ENCODE measurements at regions not wholly inside any gene's neighbourhood (a gene's known extent, or its start where the extent isn't known, plus 50 kb on each side); places are given as distances from the start of the nearest gene placed in this dataset.
"Not testable (repeated sequence)": the region's sequence is repeated elsewhere in the genome, so short reads cannot be mapped to it uniquely, and the experiment has no call there.

- no peak for TF ChIP-seq EZH2 (IDR thresholded peaks at IDR 0.05; ENCODE audit: low read length)
- TF ChIP-seq, protein P1, sequence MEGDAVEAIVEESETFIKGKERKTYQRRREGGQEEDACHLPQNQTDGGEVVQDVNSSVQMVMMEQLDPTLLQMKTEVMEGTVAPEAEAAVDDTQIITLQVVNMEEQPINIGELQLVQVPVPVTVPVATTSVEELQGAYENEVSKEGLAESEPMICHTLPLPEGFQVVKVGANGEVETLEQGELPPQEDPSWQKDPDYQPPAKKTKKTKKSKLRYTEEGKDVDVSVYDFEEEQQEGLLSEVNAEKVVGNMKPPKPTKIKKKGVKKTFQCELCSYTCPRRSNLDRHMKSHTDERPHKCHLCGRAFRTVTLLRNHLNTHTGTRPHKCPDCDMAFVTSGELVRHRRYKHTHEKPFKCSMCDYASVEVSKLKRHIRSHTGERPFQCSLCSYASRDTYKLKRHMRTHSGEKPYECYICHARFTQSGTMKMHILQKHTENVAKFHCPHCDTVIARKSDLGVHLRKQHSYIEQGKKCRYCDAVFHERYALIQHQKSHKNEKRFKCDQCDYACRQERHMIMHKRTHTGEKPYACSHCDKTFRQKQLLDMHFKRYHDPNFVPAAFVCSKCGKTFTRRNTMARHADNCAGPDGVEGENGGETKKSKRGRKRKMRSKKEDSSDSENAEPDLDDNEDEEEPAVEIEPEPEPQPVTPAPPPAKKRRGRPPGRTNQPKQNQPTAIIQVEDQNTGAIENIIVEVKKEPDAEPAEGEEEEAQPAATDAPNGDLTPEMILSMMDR (optimal IDR thresholded peaks at IDR 0.05 in 1 of 3, IDR thresholded peaks at IDR 0.05 in 1 of 3, conservative IDR thresholded peaks at IDR 0.05 in 1 of 3; ENCODE audit: extremely low read depth in 1 of 3, insufficient read depth in 2 of 3, low read length in 3 of 3) = no peak
- Histone ChIP-seq H3K4me1 (ENCODE audit: control insufficient read depth, extremely low read depth, insufficient read depth, low read length) (no peaks in the 10 kb centered on the region), H4K20me1 (ENCODE audit: control insufficient read depth, extremely low read depth, insufficient read depth, low read length) (no peaks in the 10 kb centered on the region), H3K4me2 (ENCODE audit: control insufficient read depth, extremely low read depth, insufficient read depth, low read depth, low read length) (no peak overlapping the region), H3K27me3 (ENCODE audit: control insufficient read depth, extremely low read depth, insufficient read depth, low read length) (no peaks in the 10 kb centered on the region), H3K79me2 (ENCODE audit: control insufficient read depth, insufficient read depth, low read length) (no peaks in the 10 kb centered on the region), H3K9me1 (ENCODE audit: control insufficient read depth, extremely low read depth, insufficient read depth, low read length) (no peaks in the 10 kb centered on the region), H3K4me3 (ENCODE audit: control insufficient read depth in 2 of 3, extremely low read depth in 1 of 3, insufficient read depth in 2 of 3, low read depth in 1 of 3, low read length in 3 of 3) (no peak overlapping the region), H3K36me3 (ENCODE audit: control insufficient read depth in 2 of 2, extremely low read depth in 1 of 2, insufficient read depth in 2 of 2, low read length in 2 of 2) (no peaks in the 10 kb centered on the region), H2AFZ (ENCODE audit: control insufficient read depth, low read length) (no peak overlapping the region), H3K9me3 (ENCODE audit: control insufficient read depth, low read depth, low read length) (no peaks in the 10 kb centered on the region), H3K9ac (ENCODE audit: control insufficient read depth, extremely low read depth, insufficient read depth, low read length) (no peak overlapping the region), H3K27ac (ENCODE audit: control insufficient read depth, insufficient read depth, low read length) (no peak overlapping the region)
- dilution Hi-C loops (cut with MboI; ENCODE audit: extremely low pct_ligation_motif_present, low sequenced_read_pairs) = no loop called here
- FAIRE-seq (no peak), DNase-seq (ENCODE audit: low read depth, low spot score) (no peak)
Measured at GRCh38 chr5:116951219-116951618, 376.6 kb upstream of the SEMA6A start.

DNA sequence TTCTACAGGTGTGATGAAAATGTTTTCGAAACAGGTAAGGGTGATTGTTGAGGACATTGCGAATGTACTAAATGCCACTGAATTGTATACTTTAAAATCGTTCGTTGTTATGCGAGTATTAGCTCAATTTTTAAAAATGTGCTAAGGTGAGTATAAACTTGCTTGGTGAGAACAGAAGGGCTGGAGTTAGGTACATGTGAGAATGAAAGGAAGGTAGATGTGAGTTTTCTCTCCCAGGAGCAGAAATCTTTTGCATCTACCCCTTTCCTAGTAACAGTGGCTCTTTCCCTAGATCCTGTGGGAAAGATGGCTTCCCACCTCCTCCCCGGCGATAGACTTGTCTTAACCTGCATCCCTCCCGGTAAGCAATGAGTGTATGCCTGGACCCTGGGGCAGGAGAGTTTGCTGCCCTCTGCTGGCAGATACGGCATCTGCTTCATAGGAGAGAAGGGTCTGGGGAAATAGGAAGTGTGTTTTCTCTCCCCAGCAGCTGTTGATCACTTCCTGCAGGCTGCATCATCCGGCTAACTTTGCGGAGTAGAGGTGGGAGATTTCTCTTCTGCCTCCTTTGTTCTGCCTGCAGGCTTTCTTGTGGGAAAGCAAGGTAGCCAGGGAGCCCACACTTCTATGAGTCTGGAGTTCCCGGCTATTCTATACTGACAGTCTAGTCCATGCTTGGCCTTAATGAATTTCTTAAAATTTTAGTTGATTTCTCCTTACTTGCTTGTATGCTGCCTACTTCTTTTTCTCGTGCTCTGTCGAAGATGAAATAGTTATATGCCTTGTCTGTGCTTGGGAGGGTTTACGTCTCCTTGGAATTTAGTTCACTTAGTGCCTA lies 373.3 kb upstream of the SEMA6A start:
- Histone ChIP-seq H4K20me1 (ENCODE audit: control insufficient read depth, extremely low read depth, insufficient read depth, low read length) (no peaks in the 10 kb centered on the region), H3K4me2 (ENCODE audit: control insufficient read depth, extremely low read depth, insufficient read depth, low read depth, low read length) (no peak overlapping the region), H2AFZ (ENCODE audit: control insufficient read depth, low read length) (no peak overlapping the region), H3K27me3 (ENCODE audit: control insufficient read depth, extremely low read depth, insufficient read depth, low read length) (no peaks in the 10 kb centered on the region), H3K27ac (ENCODE audit: control insufficient read depth, insufficient read depth, low read length) (no peak overlapping the region), H3K9ac (ENCODE audit: control insufficient read depth, extremely low read depth, insufficient read depth, low read length) (no peak overlapping the region), H3K9me3 (ENCODE audit: control insufficient read depth, low read depth, low read length) (no peaks in the 10 kb centered on the region), H3K36me3 (ENCODE audit: control insufficient read depth in 2 of 2, extremely low read depth in 1 of 2, insufficient read depth in 2 of 2, low read length in 2 of 2) (no peaks in the 10 kb centered on the region), H3K4me3 (ENCODE audit: control insufficient read depth in 2 of 3, extremely low read depth in 1 of 3, insufficient read depth in 2 of 3, low read depth in 1 of 3, low read length in 3 of 3) (no peak overlapping the region), H3K79me2 (ENCODE audit: control insufficient read depth, insufficient read depth, low read length) (no peaks in the 10 kb centered on the region), H3K4me1 (ENCODE audit: control insufficient read depth, extremely low read depth, insufficient read depth, low read length) (no peaks in the 10 kb centered on the region), H3K9me1 (ENCODE audit: control insufficient read depth, extremely low read depth, insufficient read depth, low read length) (no peaks in the 10 kb centered on the region)
- TF ChIP-seq, protein P1 (optimal IDR thresholded peaks at IDR 0.05 in 1 of 3, IDR thresholded peaks at IDR 0.05 in 1 of 3, conservative IDR thresholded peaks at IDR 0.05 in 1 of 3; ENCODE audit: extremely low read depth in 1 of 3, insufficient read depth in 2 of 3, low read length in 3 of 3) = peak; percentile 86 to 90 (median 87)
- no peak for TF ChIP-seq EZH2 (IDR thresholded peaks at IDR 0.05; ENCODE audit: low read length)
- FAIRE-seq (peak; percentile 78), DNase-seq (ENCODE audit: low read depth, low spot score) (peak; percentile 49)
- dilution Hi-C loops (cut with MboI; ENCODE audit: extremely low pct_ligation_motif_present, low sequenced_read_pairs) = no loop called here

- DNase-seq (ENCODE audit: low read depth, low spot score); H3K27me3 ChIP-seq (ENCODE audit: control insufficient read depth, extremely low read depth, insufficient read depth, low read length); H2AFZ ChIP-seq (ENCODE audit: control insufficient read depth, low read length); H3K9me3 ChIP-seq (ENCODE audit: control insufficient read depth, low read depth, low read length); H4K20me1 ChIP-seq (ENCODE audit: control insufficient read depth, extremely low read depth, insufficient read depth, low read length); H3K27ac ChIP-seq (ENCODE audit: control insufficient read depth, insufficient read depth, low read length); dilution Hi-C loops (cut with MboI; ENCODE audit: extremely low pct_ligation_motif_present, low sequenced_read_pairs); H3K4me1 ChIP-seq (ENCODE audit: control insufficient read depth, extremely low read depth, insufficient read depth, low read length); H3K36me3 ChIP-seq (ENCODE audit: control insufficient read depth in 2 of 2, extremely low read depth in 1 of 2, insufficient read depth in 2 of 2, low read length in 2 of 2); H3K79me2 ChIP-seq (ENCODE audit: control insufficient read depth, insufficient read depth, low read length); FAIRE-seq; H3K9ac ChIP-seq (ENCODE audit: control insufficient read depth, extremely low read depth, insufficient read depth, low read length); H3K4me2 ChIP-seq (ENCODE audit: control insufficient read depth, extremely low read depth, insufficient read depth, low read depth, low read length); H3K4me3 ChIP-seq (ENCODE audit: control insufficient read depth in 2 of 3, extremely low read depth in 1 of 3, insufficient read depth in 2 of 3, low read depth in 1 of 3, low read length in 3 of 3); H3K9me1 ChIP-seq (ENCODE audit: control insufficient read depth, extremely low read depth, insufficient read depth, low read length): not testable (repeated sequence)
Measured at GRCh38 chr5:116945613-116946382, 371.2 kb upstream of the SEMA6A start.

Measured in keratinocyte (primary cell).